ENCODE measurements at regions not wholly inside any gene's neighbourhood (a gene's known extent, or its start where the extent isn't known, plus 50 kb on each side); places are given as distances from the start of the nearest gene placed in this dataset.

DNA sequence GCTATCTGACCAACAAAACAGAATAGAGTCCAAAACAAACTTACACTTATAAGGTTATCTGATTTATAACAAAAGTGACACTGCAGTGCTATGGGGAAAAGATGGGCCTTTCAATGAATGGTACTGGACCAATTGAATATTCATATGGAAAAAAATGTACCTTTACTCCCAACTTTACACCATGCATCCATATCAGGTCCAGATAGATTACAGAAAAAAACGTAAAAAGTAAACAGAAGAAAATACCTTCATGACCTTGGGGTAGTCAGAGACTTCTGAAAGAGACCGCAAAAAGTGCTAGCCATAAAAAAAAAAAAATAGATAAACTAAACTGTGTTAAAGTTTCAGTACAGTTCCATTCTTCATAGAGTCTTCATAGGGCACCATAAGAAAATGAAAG is 308.3 kb downstream of the GXYLT1 start:
- Mint-ChIP-seq H3K9me3 (ENCODE audit: unreplicated experiment) (no peaks in the 10 kb centered on the region), H3K27ac (ENCODE audit: unreplicated experiment) (no peak overlapping the region), H3K36me3 (ENCODE audit: unreplicated experiment) (no peaks in the 10 kb centered on the region), H3K4me3 (ENCODE audit: unreplicated experiment) (no peak overlapping the region), H3K4me1 (ENCODE audit: low read depth, unreplicated experiment) (no peaks in the 10 kb centered on the region), H3K27me3 (ENCODE audit: unreplicated experiment) (no peaks in the 10 kb centered on the region)
- TF ChIP-seq, protein P1, sequence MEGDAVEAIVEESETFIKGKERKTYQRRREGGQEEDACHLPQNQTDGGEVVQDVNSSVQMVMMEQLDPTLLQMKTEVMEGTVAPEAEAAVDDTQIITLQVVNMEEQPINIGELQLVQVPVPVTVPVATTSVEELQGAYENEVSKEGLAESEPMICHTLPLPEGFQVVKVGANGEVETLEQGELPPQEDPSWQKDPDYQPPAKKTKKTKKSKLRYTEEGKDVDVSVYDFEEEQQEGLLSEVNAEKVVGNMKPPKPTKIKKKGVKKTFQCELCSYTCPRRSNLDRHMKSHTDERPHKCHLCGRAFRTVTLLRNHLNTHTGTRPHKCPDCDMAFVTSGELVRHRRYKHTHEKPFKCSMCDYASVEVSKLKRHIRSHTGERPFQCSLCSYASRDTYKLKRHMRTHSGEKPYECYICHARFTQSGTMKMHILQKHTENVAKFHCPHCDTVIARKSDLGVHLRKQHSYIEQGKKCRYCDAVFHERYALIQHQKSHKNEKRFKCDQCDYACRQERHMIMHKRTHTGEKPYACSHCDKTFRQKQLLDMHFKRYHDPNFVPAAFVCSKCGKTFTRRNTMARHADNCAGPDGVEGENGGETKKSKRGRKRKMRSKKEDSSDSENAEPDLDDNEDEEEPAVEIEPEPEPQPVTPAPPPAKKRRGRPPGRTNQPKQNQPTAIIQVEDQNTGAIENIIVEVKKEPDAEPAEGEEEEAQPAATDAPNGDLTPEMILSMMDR (IDR thresholded peaks at IDR 0.05; ENCODE audit: partially characterized antibody, unreplicated experiment): no peak
- DNase-seq: no peak

DNA sequence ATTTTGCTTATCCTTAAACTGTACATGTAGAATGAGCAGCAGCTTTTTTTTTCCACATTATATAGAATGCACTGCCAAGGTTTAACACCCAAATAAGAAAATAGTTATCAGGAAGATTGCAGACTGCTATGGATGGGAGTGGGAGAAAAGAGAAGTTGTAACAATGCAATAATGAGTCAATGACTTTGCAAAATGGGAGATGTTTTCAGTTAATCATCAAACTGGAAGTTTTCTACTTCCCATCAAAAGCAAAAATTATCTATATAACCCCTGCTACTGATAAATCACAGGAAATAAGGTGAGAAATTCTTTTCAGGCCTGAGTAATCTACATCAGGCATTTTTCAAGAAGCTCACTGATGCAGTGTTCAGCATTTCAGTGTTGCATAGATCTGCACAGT is 309.1 kb downstream of the GXYLT1 start:
- no peak overlapping the region for H3K27ac Mint-ChIP-seq (ENCODE audit: unreplicated experiment)
- no peaks in the 10 kb centered on the region for H3K9me3 Mint-ChIP-seq (ENCODE audit: unreplicated experiment)
- no peaks in the 10 kb centered on the region for H3K4me1 Mint-ChIP-seq (ENCODE audit: low read depth, unreplicated experiment)
- no peaks in the 10 kb centered on the region for H3K27me3 Mint-ChIP-seq (ENCODE audit: unreplicated experiment)
- H3K4me3 Mint-ChIP-seq (ENCODE audit: unreplicated experiment): no peak overlapping the region
- H3K36me3 Mint-ChIP-seq (ENCODE audit: unreplicated experiment): no peaks in the 10 kb centered on the region
- no peak for DNase-seq
- TF ChIP-seq, protein P1 (IDR thresholded peaks at IDR 0.05; ENCODE audit: partially characterized antibody, unreplicated experiment): no peak

DNA sequence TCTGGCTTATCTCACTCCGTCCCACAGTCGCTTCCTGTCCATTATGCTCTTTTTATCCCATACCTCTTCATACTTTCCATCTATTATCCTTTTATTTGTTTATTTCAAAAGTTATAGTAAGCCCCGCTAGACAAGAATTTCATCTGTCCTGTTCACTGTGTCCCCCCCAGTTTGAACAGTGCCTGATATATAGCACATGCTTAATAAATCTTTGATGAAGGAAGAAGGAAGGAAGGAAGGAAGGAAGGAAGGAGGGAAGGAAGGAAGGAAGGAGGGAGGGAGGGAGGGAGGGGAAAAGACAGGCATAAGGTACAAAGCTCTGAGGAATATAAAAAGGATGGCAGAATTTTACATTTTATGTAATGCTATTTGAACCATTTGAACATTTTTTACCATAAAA is 324.7 kb downstream of the GXYLT1 start:
- no peaks in the 10 kb centered on the region for H3K27me3 Mint-ChIP-seq (ENCODE audit: unreplicated experiment)
- no peak overlapping the region for H3K27ac Mint-ChIP-seq (ENCODE audit: unreplicated experiment)
- H3K4me1 Mint-ChIP-seq (ENCODE audit: low read depth, unreplicated experiment): no peaks in the 10 kb centered on the region
- DNase-seq: no peak
- H3K36me3 Mint-ChIP-seq (ENCODE audit: unreplicated experiment): no peaks in the 10 kb centered on the region
- H3K9me3 Mint-ChIP-seq (ENCODE audit: unreplicated experiment): no peaks in the 10 kb centered on the region
- TF ChIP-seq, protein P1 (IDR thresholded peaks at IDR 0.05; ENCODE audit: partially characterized antibody, unreplicated experiment): no peak
- H3K4me3 Mint-ChIP-seq (ENCODE audit: unreplicated experiment): no peak overlapping the region

DNA sequence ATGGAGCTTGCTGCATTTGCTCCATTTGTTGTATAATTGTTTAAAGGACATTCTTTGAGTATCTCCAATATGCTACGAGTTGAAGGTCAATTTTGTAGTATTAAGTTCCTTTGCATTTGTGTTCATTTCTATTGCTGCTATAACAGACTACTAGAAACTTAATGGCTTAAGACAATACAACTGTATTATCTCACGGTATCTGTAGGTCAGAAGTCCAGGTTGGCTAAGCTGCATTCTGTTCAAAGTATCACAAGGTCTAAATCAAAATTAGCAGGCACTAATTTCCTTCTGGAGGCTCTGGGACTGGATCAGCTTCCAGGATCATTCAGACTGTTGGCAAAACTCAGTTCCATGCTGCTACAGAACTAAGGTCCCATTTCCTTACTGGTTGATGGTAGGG is 340.6 kb downstream of the GXYLT1 start:
- Mint-ChIP-seq H3K9me3 (ENCODE audit: unreplicated experiment) (peaks cover 3% of the 10 kb centered on the region), H3K4me3 (ENCODE audit: unreplicated experiment) (no peak overlapping the region), H3K27me3 (ENCODE audit: unreplicated experiment) (no peaks in the 10 kb centered on the region), H3K4me1 (ENCODE audit: low read depth, unreplicated experiment) (no peaks in the 10 kb centered on the region), H3K27ac (ENCODE audit: unreplicated experiment) (no peak overlapping the region), H3K36me3 (ENCODE audit: unreplicated experiment) (no peaks in the 10 kb centered on the region)
- TF ChIP-seq, protein P1 (IDR thresholded peaks at IDR 0.05; ENCODE audit: partially characterized antibody, unreplicated experiment): no peak
- no peak for DNase-seq

DNA sequence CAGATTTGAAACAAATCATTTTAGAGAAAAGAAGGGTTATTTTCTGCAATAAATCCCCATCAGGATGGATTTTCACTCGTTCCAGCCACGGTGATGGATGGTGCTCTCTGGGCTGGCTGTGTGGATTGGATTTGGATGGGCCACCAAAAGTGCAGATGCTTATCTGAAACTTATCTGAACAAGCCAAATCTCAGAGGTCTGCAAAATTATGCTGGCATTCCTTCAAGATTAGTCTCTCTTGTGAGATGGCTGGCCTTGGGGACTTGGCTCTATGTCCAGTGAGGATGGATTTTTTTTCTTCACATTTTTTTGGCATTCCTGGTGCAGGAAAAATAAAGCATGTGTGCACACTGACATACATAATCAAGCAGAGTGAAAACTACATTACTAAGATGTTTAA is 341.9 kb downstream of the GXYLT1 start:
- Mint-ChIP-seq H3K4me1 (ENCODE audit: low read depth, unreplicated experiment) (no peaks in the 10 kb centered on the region), H3K36me3 (ENCODE audit: unreplicated experiment) (no peaks in the 10 kb centered on the region), H3K27me3 (ENCODE audit: unreplicated experiment) (no peaks in the 10 kb centered on the region), H3K9me3 (ENCODE audit: unreplicated experiment) (no peaks in the 10 kb centered on the region), H3K27ac (ENCODE audit: unreplicated experiment) (no peak overlapping the region), H3K4me3 (ENCODE audit: unreplicated experiment) (no peak overlapping the region)
- TF ChIP-seq, protein P1 (IDR thresholded peaks at IDR 0.05; ENCODE audit: partially characterized antibody, unreplicated experiment): no peak
- no peak for DNase-seq

Measured in glutamatergic neuron (in vitro differentiated cells).